Liver (tissue), 8 donors: ENCODE measurements at regions not wholly inside any gene's neighbourhood (a gene's known extent, or its start where the extent isn't known, plus 50 kb on each side); places are given as distances from the start of the nearest gene placed in this dataset.

Source experiments
- DNase-seq: peaks from one replicate; pipeline ENCODE4 v3.0.0-alpha.2; 2017; ENCODE audit warnings: low spot score
- H3K27ac ChIP-seq, 2 donors: one replicate each; pipeline ENCODE4 v1.7.0; 2013; ENCODE audit warnings: inconsistent platforms in 2 of 2, low read length in 2 of 2, control low read depth in 1 of 2, low read depth in 1 of 2, mild to moderate bottlenecking in 1 of 2
- H3K27me3 ChIP-seq, 4 donors: one replicate each; pipeline versions ENCODE4 v1.6.1 to v1.7.0; 2013; ENCODE audit warnings: low read length in 3 of 4, inconsistent platforms in 1 of 4, mild to moderate bottlenecking in 1 of 4, moderate library complexity in 1 of 4; ENCODE audit not compliant: control insufficient read depth in 4 of 4, insufficient read depth in 4 of 4
- H3K36me3 ChIP-seq, 4 donors: one replicate each; pipeline versions ENCODE4 v1.6.1 to v1.7.0; 2013; ENCODE audit warnings: low read length in 3 of 4, mild to moderate bottlenecking in 3 of 4, low read depth in 1 of 4, moderate library complexity in 1 of 4; ENCODE audit not compliant: control insufficient read depth in 4 of 4, insufficient read depth in 3 of 4
- H3K4me1 ChIP-seq, 4 donors: one replicate each; pipeline versions ENCODE4 v1.6.1 to v1.7.0; 2013; ENCODE audit warnings: low read length in 3 of 4, mild to moderate bottlenecking in 3 of 4, moderate library complexity in 1 of 4; ENCODE audit not compliant: control insufficient read depth in 4 of 4, insufficient read depth in 4 of 4
- H3K4me3 ChIP-seq, 3 donors: one replicate each; pipeline versions ENCODE4 v1.6.1 to v1.7.0; 2013; ENCODE audit warnings: low read length in 3 of 3, control low read depth in 1 of 3, low read depth in 1 of 3, mild to moderate bottlenecking in 1 of 3
- H3K9ac ChIP-seq, 2 donors: one replicate each; pipeline ENCODE4 v1.7.0; 2013; ENCODE audit warnings: low read length in 2 of 2, mild to moderate bottlenecking in 2 of 2, moderate library complexity in 2 of 2, control low read depth in 1 of 2, low read depth in 1 of 2
- H3K9me3 ChIP-seq, 4 donors: one replicate each; pipeline versions ENCODE4 v1.6.1 to v1.7.0; 2013; ENCODE audit warnings: low read length in 3 of 4; ENCODE audit not compliant: control insufficient read depth in 4 of 4
- ATF3 ChIP-seq: IDR thresholded peaks from 2 replicates; pipeline ENCODE4 v1.6.1; 2016; ENCODE audit warnings: antibody characterized with exemption
- CTCF ChIP-seq: fragments of 150-350 bp; IDR thresholded peaks from 2 replicates; pipeline ENCODE4 v1.5.1; 2017; ENCODE audit warnings: improper control_type of control experiment, low read depth, low read length; ENCODE audit not compliant: missing input control
- EGR1 ChIP-seq, 2 donors: IDR thresholded peaks; 2 replicates each; pipeline ENCODE4 v1.6.1; 2016 to 2018; ENCODE audit warnings: antibody characterized with exemption in 2 of 2, low read depth in 2 of 2
- FOXA1 ChIP-seq: IDR thresholded peaks from 2 replicates; pipeline ENCODE4 v1.6.1; 2016; ENCODE audit warnings: antibody characterized with exemption
- FOXA2 ChIP-seq: IDR thresholded peaks from 2 replicates; pipeline ENCODE4 v1.6.1; 2016; ENCODE audit warnings: antibody characterized with exemption
- GABPA ChIP-seq, 2 donors: IDR thresholded peaks in 1 of 2; conservative IDR thresholded peaks in 1 of 2; 2 replicates each; pipeline ENCODE4 v1.6.1; 2016; ENCODE audit warnings: antibody characterized with exemption in 2 of 2, mild to moderate bottlenecking in 1 of 2, moderate library complexity in 1 of 2
- HNF4A ChIP-seq, 2 donors: conservative IDR thresholded peaks; 2 replicates each; pipeline ENCODE4 v1.6.1; 2016; ENCODE audit warnings: antibody characterized with exemption in 2 of 2, mild to moderate bottlenecking in 2 of 2
- JUND ChIP-seq, 2 donors: IDR thresholded peaks; 2 replicates each; pipeline ENCODE4 v1.6.1; 2016; ENCODE audit warnings: antibody characterized with exemption in 2 of 2
- MAX ChIP-seq: IDR thresholded peaks from 2 replicates; pipeline ENCODE4 v1.6.1; 2016; ENCODE audit warnings: antibody characterized with exemption
- NR2F2 ChIP-seq: IDR thresholded peaks from 2 replicates; pipeline ENCODE4 v1.6.1; 2016; ENCODE audit warnings: antibody characterized with exemption
- RAD21 ChIP-seq, 2 donors: IDR thresholded peaks; 2 replicates each; pipeline ENCODE4 v1.6.1; 2016; ENCODE audit warnings: antibody characterized with exemption in 2 of 2, mild to moderate bottlenecking in 2 of 2
- REST ChIP-seq: IDR thresholded peaks from 2 replicates; pipeline ENCODE4 v1.6.1; 2016; ENCODE audit warnings: antibody characterized with exemption, mild to moderate bottlenecking
- RXRA ChIP-seq, 2 donors: IDR thresholded peaks; 2 replicates each; pipeline ENCODE4 v1.6.1; 2017 to 2018; ENCODE audit warnings: antibody characterized with exemption in 2 of 2, mild to moderate bottlenecking in 1 of 2
- SP1 ChIP-seq: IDR thresholded peaks from 2 replicates; pipeline ENCODE4 v1.6.1; 2018; ENCODE audit warnings: antibody characterized with exemption, mild to moderate bottlenecking
- TAF1 ChIP-seq: conservative IDR thresholded peaks from 2 replicates; pipeline ENCODE4 v1.6.1; 2016; ENCODE audit warnings: antibody characterized with exemption, mild to moderate bottlenecking
- YY1 ChIP-seq: IDR thresholded peaks from 2 replicates; pipeline ENCODE4 v1.6.1; 2016; ENCODE audit warnings: antibody characterized with exemption, mild to moderate bottlenecking
- ZBTB33 ChIP-seq: IDR thresholded peaks from 2 replicates; pipeline ENCODE4 v1.6.1; 2016; ENCODE audit warnings: antibody characterized with exemption
- WGBS: extraction: QIAGEN DNeasy Blood & Tissue Kit; methylation state at CpG from one replicate; pipeline ENCODE4 v1.1.7; 2013; 5-methylcytosine and 5-hydroxymethylcytosine counted together
- donor health status: healthy.
- donor health status: healthy.
- donor health status: healthy.
- donor health status: healthy.
- donor health status: healthy.

- DNase-seq, result no peak
- Histone ChIP-seq H3K4me3 (peak overlapping the region in 1 of 3 donors; percentile 38), H3K27ac (no peak overlapping the region), H3K9me3 (no peaks in the 10 kb centered on the region), H3K9ac (no peak overlapping the region), H3K36me3 (no peaks in the 10 kb centered on the region), H3K4me1 (peaks cover 4 to 20% (median 13%) of the 10 kb centered on the region in 4 donors), H3K27me3 (peaks cover 11 to 16% (median 14%) of the 10 kb centered on the region in 4 donors)
- WGBS, result 4% methylated on average over 64 of the region's 64 CpGs
- TF ChIP-seq HNF4A (conservative IDR thresholded peaks at IDR 0.05) (no peak), FOXA1 (no peak)
These were observed 60.6 kb downstream of the TMEM174 start for GRCh38 chr5:73233461-73234203.

- Histone ChIP-seq H3K27ac (no peak overlapping the region), H3K4me1 (peaks cover 4 to 20% (median 13%) of the 10 kb centered on the region in 4 donors), H3K27me3 (peaks cover 11 to 16% (median 14%) of the 10 kb centered on the region in 4 donors), H3K36me3 (no peaks in the 10 kb centered on the region), H3K4me3 (peak overlapping the region in 1 of 3 donors; percentile 38), H3K9ac (no peak overlapping the region), H3K9me3 (no peaks in the 10 kb centered on the region)
- 10% methylated on average over 17 of the region's 17 CpGs for WGBS
- DNase-seq, result no peak
- no peak for TF ChIP-seq FOXA2
- TF ChIP-seq YY1, result no peak
- TF ChIP-seq GABPA (IDR thresholded peaks at IDR 0.05 in 1 of 2, conservative IDR thresholded peaks at IDR 0.05 in 1 of 2), result no peak
- TF ChIP-seq ZBTB33, result no peak
- TF ChIP-seq REST, result no peak
- TF ChIP-seq HNF4A (conservative IDR thresholded peaks at IDR 0.05), result no peak
- TF ChIP-seq SP1, result no peak
- TF ChIP-seq TAF1, result no peak
- no peak for TF ChIP-seq EGR1 (IDR thresholded peaks at IDR 0.05; ENCODE audit: low read depth in 2 of 2)
- TF ChIP-seq CTCF, result no peak
- no peak for TF ChIP-seq MAX
- no peak for TF ChIP-seq ATF3
- TF ChIP-seq JUND (IDR thresholded peaks at IDR 0.05), result no peak
- TF ChIP-seq RXRA (IDR thresholded peaks at IDR 0.05), result no peak
- TF ChIP-seq NR2F2, result no peak
- no peak for TF ChIP-seq RAD21 (IDR thresholded peaks at IDR 0.05)
These were observed 60.1 kb downstream of the TMEM174 start for GRCh38 chr5:73233053-73233460.
